Ovary (tissue), 7 donors: ENCODE measurements at regions not wholly inside any gene's neighbourhood (a gene's known extent, or its start where the extent isn't known, plus 50 kb on each side); places are given as distances from the start of the nearest gene placed in this dataset.

ENCODE experiments used
- DNase-seq, 5 donors: peaks; one replicate each; pipeline ENCODE4 v3.0.0-alpha.2; 2019 to 2020
- H3K27ac ChIP-seq, 2 donors: fragments of 200-600 bp; one replicate each; pipeline versions ENCODE4 v1.5.1 to v1.8.0; 2019 to 2022
- H3K27me3 ChIP-seq: fragments of 200-600 bp; one replicate; pipeline ENCODE4 v1.8.0; 2022
- H3K36me3 ChIP-seq: fragments of 200-600 bp; sonication (generic); one replicate; pipeline ENCODE4 v1.5.1; 2019
- H3K4me1 ChIP-seq: one replicate; pipeline ENCODE4 v1.8.1; 2013; ENCODE audit warnings: mild to moderate bottlenecking, moderate library complexity; ENCODE audit not compliant: insufficient read depth
- H3K4me3 ChIP-seq: fragments of 200-600 bp; sonication (generic); one replicate; pipeline ENCODE4 v1.5.1; 2017
- H3K9me3 ChIP-seq, 2 donors: fragments of 200-600 bp in 1 of 2; sonication (generic) in 1 of 2; one replicate each; pipeline versions ENCODE4 v1.5.1 to v1.8.1; 2013 to 2019; ENCODE audit warnings: mild to moderate bottlenecking in 1 of 2, moderate library complexity in 1 of 2
- CTCF ChIP-seq, 3 donors: fragments of 450-650 bp in 2 of 3; fragments of 200-600 bp in 1 of 3; IDR thresholded peaks; one replicate each; pipeline versions ENCODE4 v1.5.1 to v1.8.0; 2016 to 2022; ENCODE audit warnings: antibody characterized with exemption in 3 of 3, mild to moderate bottlenecking in 1 of 3
- EP300 ChIP-seq: sonication (generic); formaldehyde crosslinking; IDR thresholded peaks from one replicate; pipeline ENCODE4 v1.6.1; 2017; ENCODE audit warnings: antibody characterized with exemption
- POLR2A ChIP-seq: fragments of 450-650 bp; IDR thresholded peaks from one replicate; pipeline ENCODE4 v1.6.1; 2017; ENCODE audit warnings: antibody characterized with exemption, mild to moderate bottlenecking, moderate library complexity
- WGBS, 3 donors: extraction: QIAGEN DNeasy Blood & Tissue Kit in 1 of 3; methylation state at CpG; one replicate each; pipeline versions ENCODE4 v1.1.5 to v1.1.7; 2013 to 2017; 5-methylcytosine and 5-hydroxymethylcytosine counted together
- intact Hi-C, 4 donors: fragments of 100-400 bp; cut with DNase I; formaldehyde crosslinking; loops; one replicate each; pipeline versions ENCODE4 v1.11.0 to v1.15.1; 2022 to 2023
- donor health status: DM: no; HTN: no; CAD: no; lungs with moderate emphysema.
- donor health status: DM: no; HTN: no; CAD: no.
- donor health status: Bipolar disorder and iron deficiency.
- donor health status: DM: no; HTN: no; CAD: no.
- donor health status: DM: yes; HTN: yes; CAD: no.

DNA sequence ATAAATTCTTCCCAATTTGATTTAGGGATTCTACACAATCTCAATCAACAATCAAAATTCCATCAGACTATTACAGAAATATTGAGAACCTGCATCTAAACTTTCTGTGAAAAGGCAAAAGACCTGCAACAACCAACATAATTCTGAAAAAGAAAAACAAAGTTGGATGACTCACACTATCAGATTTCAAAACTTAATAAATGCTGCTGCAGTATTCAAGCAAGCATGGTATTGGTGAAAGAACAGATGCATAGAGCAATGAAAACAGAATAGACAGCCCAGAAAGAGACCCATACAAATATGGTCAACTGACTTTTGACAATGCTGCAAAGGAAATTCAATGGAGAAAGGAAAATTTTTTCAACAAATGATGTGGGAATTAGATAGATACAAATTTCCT is 477.1 kb upstream of the NR2F2 start:
- intact Hi-C loops: no loop called here
- H3K4me1 ChIP-seq: no peaks in the 10 kb centered on the region
- no peak for TF ChIP-seq CTCF (IDR thresholded peaks at IDR 0.05)
- TF ChIP-seq POLR2A: no peak
- no peak for TF ChIP-seq EP300
- no peaks in the 10 kb centered on the region for H3K9me3 ChIP-seq
- H3K27ac ChIP-seq: no peak overlapping the region
- H3K4me3 ChIP-seq: no peak overlapping the region
- DNase-seq: no peak
- H3K27me3 ChIP-seq: no peaks in the 10 kb centered on the region
- H3K36me3 ChIP-seq: no peaks in the 10 kb centered on the region

DNA sequence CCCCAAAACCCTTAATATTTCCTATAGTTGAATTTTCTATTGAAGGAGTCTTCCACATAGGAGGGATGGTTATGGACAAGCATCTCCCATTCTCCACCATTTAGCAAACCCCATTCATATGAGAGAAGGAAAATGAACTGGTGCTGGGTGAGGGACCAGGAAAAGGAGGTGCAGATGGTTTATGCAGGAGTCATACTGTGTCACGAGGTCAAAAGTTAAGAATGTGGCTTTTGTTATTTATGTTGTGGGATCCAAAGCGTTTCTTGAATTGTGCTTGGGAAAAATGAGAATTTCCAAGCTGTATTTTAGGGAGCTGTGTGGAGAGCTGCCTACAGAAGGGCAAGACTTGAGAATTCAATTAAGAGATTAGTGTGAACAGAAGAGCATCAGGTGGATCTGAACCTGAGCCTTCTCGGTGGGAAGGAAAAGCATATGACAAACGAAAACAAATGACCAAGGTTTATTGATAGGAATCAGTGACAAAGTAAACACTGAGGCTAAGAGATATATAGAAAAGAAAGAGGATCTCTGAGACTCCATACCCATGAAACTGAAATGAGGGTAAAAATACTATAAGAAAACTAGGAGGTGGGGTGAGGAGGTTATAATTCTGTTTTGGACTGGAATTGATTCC is 473.3 kb upstream of the NR2F2 start:
- H3K4me1 ChIP-seq: no peaks in the 10 kb centered on the region
- H3K9me3 ChIP-seq: no peaks in the 10 kb centered on the region
- intact Hi-C loops: no loop called here
- TF ChIP-seq CTCF (IDR thresholded peaks at IDR 0.05) (no peak), POLR2A (no peak), EP300 (no peak)
- DNase-seq: no peak
- no peaks in the 10 kb centered on the region for H3K27me3 ChIP-seq
- no peak overlapping the region for H3K27ac ChIP-seq
- no peaks in the 10 kb centered on the region for H3K36me3 ChIP-seq
- no peak overlapping the region for H3K4me3 ChIP-seq
- 60 to 69% (median 66%) methylated on average over 4 of the region's 4 CpGs for WGBS, 3 donors

DNA sequence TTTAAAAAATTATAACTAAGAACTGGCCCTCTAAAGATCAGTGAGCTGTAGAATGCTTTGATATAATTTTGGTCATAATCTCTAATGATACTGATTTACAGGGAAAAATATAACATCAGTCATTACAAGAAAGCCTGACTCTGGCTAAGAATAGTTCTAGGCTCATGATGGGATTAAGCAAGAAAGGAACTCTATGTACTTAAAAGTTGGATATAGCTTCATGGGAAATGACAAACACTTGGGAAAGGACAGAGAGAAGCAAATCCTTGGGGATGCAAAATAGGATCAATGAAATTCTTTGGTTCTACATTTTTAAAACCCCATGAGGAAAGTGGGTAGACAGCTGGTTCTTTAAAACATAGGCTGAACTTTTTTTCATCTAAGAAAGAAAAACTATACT is 472.7 kb upstream of the NR2F2 start:
- Histone ChIP-seq H3K36me3 (no peaks in the 10 kb centered on the region), H3K27ac (no peak overlapping the region)
- intact Hi-C loops: no loop called here

GRCh38 chr15:95860406-95860805 is 470.1 kb upstream of the NR2F2 start:
- WGBS, 3 donors: 91 to 97% (median 93%) methylated on average over 1 of the region's 1 CpG
- Histone ChIP-seq H3K4me3 (no peak overlapping the region), H3K27me3 (no peaks in the 10 kb centered on the region), H3K9me3 (no peaks in the 10 kb centered on the region), H3K27ac (no peak overlapping the region), H3K4me1 (peaks cover 3% of the 10 kb centered on the region), H3K36me3 (no peaks in the 10 kb centered on the region)
- no peak for DNase-seq
- intact Hi-C loops: no loop called here
- no peak for TF ChIP-seq CTCF (IDR thresholded peaks at IDR 0.05)
- no peak for TF ChIP-seq POLR2A
- TF ChIP-seq EP300: no peak

More for the DNA sequence above, 472.7 kb upstream of the NR2F2 start:
- no peak overlapping the region for H3K4me3 ChIP-seq
- H3K4me1 ChIP-seq: no peaks in the 10 kb centered on the region
- H3K9me3 ChIP-seq: no peaks in the 10 kb centered on the region
- DNase-seq: no peak
- TF ChIP-seq EP300 (no peak), CTCF (IDR thresholded peaks at IDR 0.05) (no peak), POLR2A (no peak)
- no peaks in the 10 kb centered on the region for H3K27me3 ChIP-seq
